Neuron (in vitro differentiated cells): ENCODE measurements at regions not wholly inside any gene's neighbourhood (a gene's known extent, or its start where the extent isn't known, plus 50 kb on each side); places are given as distances from the start of the nearest gene placed in this dataset.

Experiments used
- H2AFZ ChIP-seq: one replicate; pipeline ENCODE4 v1.6.1; 2013; ENCODE audit warnings: low read depth, mild to moderate bottlenecking, inconsistent platforms, low read length, moderate library complexity
- H3K27me3 ChIP-seq: one replicate; pipeline ENCODE4 v1.6.1; 2013; ENCODE audit warnings: low read length; ENCODE audit not compliant: insufficient read depth
- H3K36me3 ChIP-seq: one replicate; pipeline ENCODE4 v1.6.1; 2013; ENCODE audit warnings: low read length; ENCODE audit not compliant: insufficient read depth
- H3K4me1 ChIP-seq: one replicate; pipeline ENCODE4 v1.6.1; 2013; ENCODE audit warnings: low read length; ENCODE audit not compliant: insufficient read depth
- H3K4me3 ChIP-seq: 2 replicates; pipeline ENCODE4 v1.5.1; 2013; ENCODE audit warnings: mild to moderate bottlenecking, low read length, moderate library complexity
- H3K9me3 ChIP-seq: one replicate; pipeline ENCODE4 v1.6.1; 2013; ENCODE audit warnings: low read length

GRCh38 chr16:58837950-58838349, 103.8 kb upstream of the GOT2 start:
- no peak overlapping the region for H2AFZ ChIP-seq
- no peaks in the 10 kb centered on the region for H3K4me1 ChIP-seq
- no peaks in the 10 kb centered on the region for H3K27me3 ChIP-seq
- H3K4me3 ChIP-seq: no peak overlapping the region
- no peaks in the 10 kb centered on the region for H3K9me3 ChIP-seq
- no peaks in the 10 kb centered on the region for H3K36me3 ChIP-seq

GRCh38 chr16:58836427-58836826, 102.3 kb upstream of the GOT2 start:
- Histone ChIP-seq H3K4me3 (no peak overlapping the region), H3K27me3 (no peaks in the 10 kb centered on the region), H3K4me1 (no peaks in the 10 kb centered on the region), H2AFZ (no peak overlapping the region), H3K9me3 (no peaks in the 10 kb centered on the region), H3K36me3 (no peaks in the 10 kb centered on the region)

- Histone ChIP-seq H2AFZ (no peak overlapping the region), H3K36me3 (no peaks in the 10 kb centered on the region), H3K4me3 (no peak overlapping the region), H3K4me1 (no peaks in the 10 kb centered on the region), H3K27me3 (no peaks in the 10 kb centered on the region), H3K9me3 (no peaks in the 10 kb centered on the region)
Measured at GRCh38 chr16:58832386-58832895, 98.3 kb upstream of the GOT2 start.

- no peak overlapping the region for H3K4me3 ChIP-seq
- H3K27me3 ChIP-seq: no peaks in the 10 kb centered on the region
- no peaks in the 10 kb centered on the region for H3K9me3 ChIP-seq
- no peaks in the 10 kb centered on the region for H3K36me3 ChIP-seq
- H2AFZ ChIP-seq: no peak overlapping the region
- H3K4me1 ChIP-seq: no peaks in the 10 kb centered on the region
Measured at GRCh38 chr16:58831386-58831785, 97.3 kb upstream of the GOT2 start.

- Histone ChIP-seq H3K9me3 (no peaks in the 10 kb centered on the region), H3K4me3 (no peak overlapping the region), H3K27me3 (no peaks in the 10 kb centered on the region), H3K4me1 (no peaks in the 10 kb centered on the region), H3K36me3 (no peaks in the 10 kb centered on the region), H2AFZ (no peak overlapping the region)
Measured at GRCh38 chr16:58828901-58829545, 94.9 kb upstream of the GOT2 start.

GRCh38 chr16:58824201-58824600, 90.1 kb upstream of the GOT2 start:
- Histone ChIP-seq H3K4me3 (no peak overlapping the region), H3K27me3 (no peaks in the 10 kb centered on the region), H2AFZ (no peak overlapping the region), H3K4me1 (no peaks in the 10 kb centered on the region), H3K36me3 (no peaks in the 10 kb centered on the region), H3K9me3 (no peaks in the 10 kb centered on the region)

GRCh38 chr16:58821886-58822285, 87.8 kb upstream of the GOT2 start:
- no peaks in the 10 kb centered on the region for H3K4me1 ChIP-seq
- no peaks in the 10 kb centered on the region for H3K9me3 ChIP-seq

GRCh38 chr16:58820411-58820810, 86.3 kb upstream of the GOT2 start:
- Histone ChIP-seq H3K4me3 (no peak overlapping the region), H3K4me1 (no peaks in the 10 kb centered on the region), H2AFZ (no peak overlapping the region), H3K36me3 (no peaks in the 10 kb centered on the region), H3K9me3 (no peaks in the 10 kb centered on the region), H3K27me3 (no peaks in the 10 kb centered on the region)

More at GRCh38 chr16:58821886-58822285, 87.8 kb upstream of the GOT2 start:
- Histone ChIP-seq H2AFZ (no peak overlapping the region), H3K36me3 (no peaks in the 10 kb centered on the region), H3K27me3 (no peaks in the 10 kb centered on the region), H3K4me3 (no peak overlapping the region)

- H3K27me3 ChIP-seq: peaks cover 2% of the 10 kb centered on the region
- peaks cover 2% of the 10 kb centered on the region for H3K4me1 ChIP-seq
- no peaks in the 10 kb centered on the region for H3K36me3 ChIP-seq
- no peak overlapping the region for H2AFZ ChIP-seq
- H3K9me3 ChIP-seq: no peaks in the 10 kb centered on the region
- no peak overlapping the region for H3K4me3 ChIP-seq
Measured at GRCh38 chr16:58815181-58815888, 81.2 kb upstream of the GOT2 start.

GRCh38 chr16:58814348-58814801, 80.3 kb upstream of the GOT2 start:
- Histone ChIP-seq H2AFZ (peak overlapping the region; percentile 64), H3K36me3 (no peaks in the 10 kb centered on the region), H3K4me3 (peak overlapping the region; percentile 41), H3K9me3 (no peaks in the 10 kb centered on the region), H3K4me1 (peaks cover 2% of the 10 kb centered on the region), H3K27me3 (peaks cover 2% of the 10 kb centered on the region)

- Histone ChIP-seq H3K9me3 (no peaks in the 10 kb centered on the region), H3K27me3 (peaks cover 2% of the 10 kb centered on the region), H3K4me3 (no peak overlapping the region), H3K4me1 (no peaks in the 10 kb centered on the region), H3K36me3 (no peaks in the 10 kb centered on the region), H2AFZ (no peak overlapping the region)
Measured at GRCh38 chr16:58809213-58809612, 75.1 kb upstream of the GOT2 start.

- H3K27me3 ChIP-seq: peaks cover 2% of the 10 kb centered on the region
- H3K4me3 ChIP-seq: no peak overlapping the region
- no peaks in the 10 kb centered on the region for H3K4me1 ChIP-seq
- no peaks in the 10 kb centered on the region for H3K36me3 ChIP-seq
- H3K9me3 ChIP-seq: no peaks in the 10 kb centered on the region
- no peak overlapping the region for H2AFZ ChIP-seq
Measured at GRCh38 chr16:58807276-58807675, 73.2 kb upstream of the GOT2 start.

- H3K4me3 ChIP-seq: no peak overlapping the region
- H3K27me3 ChIP-seq: no peaks in the 10 kb centered on the region
- no peaks in the 10 kb centered on the region for H3K36me3 ChIP-seq
- no peaks in the 10 kb centered on the region for H3K4me1 ChIP-seq
- no peaks in the 10 kb centered on the region for H3K9me3 ChIP-seq
- no peak overlapping the region for H2AFZ ChIP-seq
Measured at GRCh38 chr16:58801838-58802237, 67.7 kb upstream of the GOT2 start.
